WTC11 (cell line): ENCODE measurements at regions not wholly inside any gene's neighbourhood (a gene's known extent, or its start where the extent isn't known, plus 50 kb on each side); places are given as distances from the start of the nearest gene placed in this dataset.

Experiments
- ATAC-seq: fragments of 200-7000 bp; cut with Tn5 transposase; 2 replicates; pipeline ENCODE4 v1.10.0; 2021; ENCODE audit warnings: mild to moderate bottlenecking, moderate library complexity
- CTCF ChIA-PET: fragments of 300-600 bp; sonication (Branson Sonifier 250); formaldehyde crosslinking; loops from one replicate; lab custom pipeline; 2021; ENCODE audit warnings: antibody characterized with exemption; lab: Charles Lee
- POLR2A ChIA-PET: fragments of 350-600 bp; sonication (Branson Sonifier 250); formaldehyde crosslinking; loops from one replicate; lab custom pipeline; 2021; ENCODE audit warnings: antibody characterized with exemption; lab: Charles Lee
- DNase-seq: peaks from one replicate; pipeline ENCODE4 v3.0.0; 2021; ENCODE audit warnings: low spot score
- H3K27ac Mint-ChIP-seq: 2 replicates; pipeline ENCODE4 v1.8.0; 2021; ENCODE audit warnings: mixed read lengths
- H3K27me3 Mint-ChIP-seq: 2 replicates; pipeline ENCODE4 v1.8.0; 2021; ENCODE audit warnings: low read depth, mild to moderate bottlenecking, moderate library complexity, mixed read lengths
- H3K36me3 Mint-ChIP-seq: 2 replicates; pipeline ENCODE4 v1.8.0; 2021; ENCODE audit warnings: mixed read lengths
- H3K4me1 Mint-ChIP-seq: 2 replicates; pipeline ENCODE4 v1.8.0; 2022; ENCODE audit warnings: mixed read lengths
- H3K4me3 Mint-ChIP-seq: 2 replicates; pipeline ENCODE4 v1.8.0; 2021; ENCODE audit warnings: mild to moderate bottlenecking, moderate library complexity, mixed read lengths
- H3K9me3 Mint-ChIP-seq: 2 replicates; pipeline ENCODE4 v1.8.0; 2021; ENCODE audit warnings: mixed read lengths
- ATF2 ChIP-seq: sonication (generic); formaldehyde crosslinking; IDR thresholded peaks from 2 replicates; pipeline ENCODE4 v1.8.1; 2022; ENCODE audit warnings: low read depth, missing genetic modification reagents, borderline replicate concordance
- ELF4 ChIP-seq: sonication (generic); formaldehyde crosslinking; IDR thresholded peaks from 2 replicates; pipeline ENCODE4 v1.8.1; 2022; ENCODE audit warnings: low read depth, mild to moderate bottlenecking, moderate library complexity, missing genetic modification reagents
- ESRRA ChIP-seq: sonication (generic); formaldehyde crosslinking; IDR thresholded peaks from 2 replicates; pipeline ENCODE4 v1.8.1; 2022; ENCODE audit warnings: mild to moderate bottlenecking, missing genetic modification reagents, borderline replicate concordance
- IRF2 ChIP-seq: sonication (generic); formaldehyde crosslinking; IDR thresholded peaks from 2 replicates; pipeline ENCODE4 v1.8.0; 2022; ENCODE audit warnings: low read depth, missing genetic modification reagents, borderline replicate concordance
- JAZF1 ChIP-seq: fragments of 250-450 bp; sonication (Bioruptor Pico); IDR thresholded peaks from 2 replicates; pipeline ENCODE4 v1.9.0; 2021; ENCODE audit warnings: moderate library complexity, mild to moderate bottlenecking, inconsistent platforms
- MXD4 ChIP-seq: fragments of 250-450 bp; sonication (Bioruptor Pico); IDR thresholded peaks from 2 replicates; pipeline ENCODE4 v1.8.0; 2021; ENCODE audit warnings: mild to moderate bottlenecking, moderate library complexity, borderline replicate concordance
- NFE2L1 ChIP-seq: sonication (generic); formaldehyde crosslinking; IDR thresholded peaks from 2 replicates; pipeline ENCODE4 v1.8.1; 2023; ENCODE audit warnings: missing genetic modification reagents
- NR1H2 ChIP-seq: sonication (generic); formaldehyde crosslinking; IDR thresholded peaks from 2 replicates; pipeline ENCODE4 v1.9.0; 2021; ENCODE audit warnings: mild to moderate bottlenecking, moderate library complexity, missing genetic modification reagents
- NR2C2 ChIP-seq: sonication (generic); formaldehyde crosslinking; IDR thresholded peaks from 2 replicates; pipeline ENCODE4 v1.8.0; 2022; ENCODE audit warnings: mild to moderate bottlenecking, missing genetic modification reagents
- OVOL2 ChIP-seq: fragments of 250-450 bp; sonication (Bioruptor Pico); IDR thresholded peaks from 2 replicates; pipeline ENCODE4 v1.9.0; 2021; ENCODE audit warnings: mild to moderate bottlenecking, borderline replicate concordance
- PRRX2 ChIP-seq: fragments of 250-450 bp; sonication (Bioruptor Pico); IDR thresholded peaks from 2 replicates; pipeline ENCODE4 v1.8.0; 2021; ENCODE audit warnings: mild to moderate bottlenecking
- STAT6 ChIP-seq: sonication (generic); formaldehyde crosslinking; conservative IDR thresholded peaks from 2 replicates; pipeline ENCODE4 v1.8.1; 2023; ENCODE audit warnings: mild to moderate bottlenecking, low read depth, missing genetic modification reagents, moderate library complexity
- TCF7 ChIP-seq: sonication (generic); formaldehyde crosslinking; IDR thresholded peaks from 2 replicates; pipeline ENCODE4 v1.8.0; 2022; ENCODE audit warnings: mild to moderate bottlenecking, low read depth, missing genetic modification reagents, moderate library complexity
- TEAD1 ChIP-seq: sonication (generic); formaldehyde crosslinking; IDR thresholded peaks from 2 replicates; pipeline ENCODE4 v1.8.0; 2022; ENCODE audit warnings: mild to moderate bottlenecking, missing genetic modification reagents
- ZBTB21 ChIP-seq: sonication (generic); formaldehyde crosslinking; IDR thresholded peaks from 2 replicates; pipeline ENCODE4 v1.8.1; 2023; ENCODE audit warnings: mild to moderate bottlenecking, missing genetic modification reagents, borderline replicate concordance
- ZNF219 ChIP-seq: sonication (generic); formaldehyde crosslinking; IDR thresholded peaks from 2 replicates; pipeline ENCODE4 v1.8.0; 2023; ENCODE audit warnings: missing genetic modification reagents, mild to moderate bottlenecking, borderline replicate concordance
- ZNF263 ChIP-seq: sonication (generic); formaldehyde crosslinking; IDR thresholded peaks from 2 replicates; pipeline ENCODE4 v1.8.1; 2022; ENCODE audit warnings: low read depth, mild to moderate bottlenecking, moderate library complexity, missing genetic modification reagents
- ZNF396 ChIP-seq: fragments of 250-450 bp; sonication (Bioruptor Pico); IDR thresholded peaks from 2 replicates; pipeline ENCODE4 v1.8.0; 2021; ENCODE audit warnings: mild to moderate bottlenecking, moderate library complexity, borderline replicate concordance
- ZNF423 ChIP-seq: fragments of 250-450 bp; sonication (Bioruptor Pico); IDR thresholded peaks from 2 replicates; pipeline ENCODE4 v2.1.2; 2022; ENCODE audit warnings: mild to moderate bottlenecking, moderate library complexity
- TF ChIP-seq, protein P1 (sequence below): sonication (generic); formaldehyde crosslinking; IDR thresholded peaks from 2 replicates; pipeline ENCODE4 v1.8.1; 2023; ENCODE audit warnings: mild to moderate bottlenecking, moderate library complexity, missing genetic modification reagents
- TF ChIP-seq, protein P2 (sequence below): fragments of 250-450 bp; sonication (Bioruptor Pico); IDR thresholded peaks from 2 replicates; pipeline ENCODE4 v1.9.0; 2021; ENCODE audit warnings: mild to moderate bottlenecking
- TF ChIP-seq, protein P3 (sequence below): sonication (generic); formaldehyde crosslinking; IDR thresholded peaks from 2 replicates; pipeline ENCODE4 v1.8.0; 2023; ENCODE audit warnings: mild to moderate bottlenecking, missing genetic modification reagents
- TF ChIP-seq, protein P4 (sequence below): fragments of 250-450 bp; sonication (Bioruptor Pico); conservative IDR thresholded peaks from 2 replicates; pipeline ENCODE4 v1.9.0; 2021; ENCODE audit warnings: mild to moderate bottlenecking
- TF ChIP-seq, protein P5 (sequence below): sonication (generic); formaldehyde crosslinking; conservative IDR thresholded peaks from 2 replicates; pipeline ENCODE4 v1.8.1; 2022; ENCODE audit warnings: mild to moderate bottlenecking, missing genetic modification reagents

GRCh38 chr6:2546901-2547300 is 203.8 kb downstream of the MYLK4 start:
- peaks cover 7% of the 10 kb centered on the region; the same call in 1 of the 2 replicates for H3K27me3 Mint-ChIP-seq
- no peak overlapping the region for H3K27ac Mint-ChIP-seq
- DNase-seq, result no peak
- H3K9me3 Mint-ChIP-seq, result peaks cover 38% of the 10 kb centered on the region
- TF ChIP-seq TEAD1 (CRISPR knock-in tag), result no peak
- TF ChIP-seq OVOL2, result no peak
- no peak for TF ChIP-seq PRRX2 (CRISPR knock-in tag)
- no peak for TF ChIP-seq IRF2 (CRISPR knock-in tag)
- TF ChIP-seq ATF2 (CRISPR knock-in tag), result no peak
- TF ChIP-seq MXD4 (CRISPR knock-in tag), result no peak
- no peak for TF ChIP-seq ELF4 (CRISPR knock-in tag)
- TF ChIP-seq JAZF1 (CRISPR knock-in tag), result no peak
- TF ChIP-seq, protein P1, sequence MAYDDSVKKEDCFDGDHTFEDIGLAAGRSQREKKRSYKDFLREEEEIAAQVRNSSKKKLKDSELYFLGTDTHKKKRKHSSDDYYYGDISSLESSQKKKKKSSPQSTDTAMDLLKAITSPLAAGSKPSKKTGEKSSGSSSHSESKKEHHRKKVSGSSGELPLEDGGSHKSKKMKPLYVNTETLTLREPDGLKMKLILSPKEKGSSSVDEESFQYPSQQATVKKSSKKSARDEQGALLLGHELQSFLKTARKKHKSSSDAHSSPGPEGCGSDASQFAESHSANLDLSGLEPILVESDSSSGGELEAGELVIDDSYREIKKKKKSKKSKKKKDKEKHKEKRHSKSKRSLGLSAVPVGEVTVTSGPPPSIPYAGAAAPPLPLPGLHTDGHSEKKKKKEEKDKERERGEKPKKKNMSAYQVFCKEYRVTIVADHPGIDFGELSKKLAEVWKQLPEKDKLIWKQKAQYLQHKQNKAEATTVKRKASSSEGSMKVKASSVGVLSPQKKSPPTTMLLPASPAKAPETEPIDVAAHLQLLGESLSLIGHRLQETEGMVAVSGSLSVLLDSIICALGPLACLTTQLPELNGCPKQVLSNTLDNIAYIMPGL (CRISPR knock-in tag), result no peak
- TF ChIP-seq NR1H2, result no peak
- TF ChIP-seq ZNF396 (CRISPR knock-in tag), result no peak
- TF ChIP-seq, protein P2, sequence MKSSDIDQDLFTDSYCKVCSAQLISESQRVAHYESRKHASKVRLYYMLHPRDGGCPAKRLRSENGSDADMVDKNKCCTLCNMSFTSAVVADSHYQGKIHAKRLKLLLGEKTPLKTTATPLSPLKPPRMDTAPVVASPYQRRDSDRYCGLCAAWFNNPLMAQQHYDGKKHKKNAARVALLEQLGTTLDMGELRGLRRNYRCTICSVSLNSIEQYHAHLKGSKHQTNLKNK, result no peak
- TF ChIP-seq NFE2L1 (CRISPR knock-in tag), result no peak
- no peak for ATAC-seq
- H3K36me3 Mint-ChIP-seq, result peaks cover 4% of the 10 kb centered on the region
- 0 out of 2 replicates have a peak, but pooled peaks cover 3% of the 10 kb centered on the region for H3K4me1 Mint-ChIP-seq
- no peak overlapping the region for H3K4me3 Mint-ChIP-seq
- POLR2A ChIA-PET, result no interaction called here
- CTCF ChIA-PET, result no interaction called here

GRCh38 chr6:2545383-2546038 is 205.2 kb downstream of the MYLK4 start:
- peaks cover 38% of the 10 kb centered on the region for H3K9me3 Mint-ChIP-seq
- ATAC-seq, result no peak
- H3K27me3 Mint-ChIP-seq, result peaks cover 7% of the 10 kb centered on the region; the same call in 1 of the 2 replicates
- no peak overlapping the region for H3K4me3 Mint-ChIP-seq
- DNase-seq, result no peak
- CTCF ChIA-PET, result interaction anchor here (1.2 to 1.9 kb wide), 2 partner anchors 21 to 88 kb away, joined by 4 to 5 read pairs; no protein-coding TSS in a partner anchor
- H3K27ac Mint-ChIP-seq, result no peak overlapping the region
- H3K4me1 Mint-ChIP-seq, result 0 out of 2 replicates have a peak, but pooled peaks cover 3% of the 10 kb centered on the region
- H3K36me3 Mint-ChIP-seq, result peaks cover 4% of the 10 kb centered on the region
- POLR2A ChIA-PET, result no interaction called here
- TF ChIP-seq, protein P3, sequence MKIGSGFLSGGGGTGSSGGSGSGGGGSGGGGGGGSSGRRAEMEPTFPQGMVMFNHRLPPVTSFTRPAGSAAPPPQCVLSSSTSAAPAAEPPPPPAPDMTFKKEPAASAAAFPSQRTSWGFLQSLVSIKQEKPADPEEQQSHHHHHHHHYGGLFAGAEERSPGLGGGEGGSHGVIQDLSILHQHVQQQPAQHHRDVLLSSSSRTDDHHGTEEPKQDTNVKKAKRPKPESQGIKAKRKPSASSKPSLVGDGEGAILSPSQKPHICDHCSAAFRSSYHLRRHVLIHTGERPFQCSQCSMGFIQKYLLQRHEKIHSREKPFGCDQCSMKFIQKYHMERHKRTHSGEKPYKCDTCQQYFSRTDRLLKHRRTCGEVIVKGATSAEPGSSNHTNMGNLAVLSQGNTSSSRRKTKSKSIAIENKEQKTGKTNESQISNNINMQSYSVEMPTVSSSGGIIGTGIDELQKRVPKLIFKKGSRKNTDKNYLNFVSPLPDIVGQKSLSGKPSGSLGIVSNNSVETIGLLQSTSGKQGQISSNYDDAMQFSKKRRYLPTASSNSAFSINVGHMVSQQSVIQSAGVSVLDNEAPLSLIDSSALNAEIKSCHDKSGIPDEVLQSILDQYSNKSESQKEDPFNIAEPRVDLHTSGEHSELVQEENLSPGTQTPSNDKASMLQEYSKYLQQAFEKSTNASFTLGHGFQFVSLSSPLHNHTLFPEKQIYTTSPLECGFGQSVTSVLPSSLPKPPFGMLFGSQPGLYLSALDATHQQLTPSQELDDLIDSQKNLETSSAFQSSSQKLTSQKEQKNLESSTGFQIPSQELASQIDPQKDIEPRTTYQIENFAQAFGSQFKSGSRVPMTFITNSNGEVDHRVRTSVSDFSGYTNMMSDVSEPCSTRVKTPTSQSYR (CRISPR knock-in tag), result no peak
- no peak for TF ChIP-seq JAZF1 (CRISPR knock-in tag)
- TF ChIP-seq TCF7 (CRISPR knock-in tag), result no peak
- TF ChIP-seq STAT6, result no peak
- TF ChIP-seq NR2C2 (CRISPR knock-in tag), result no peak
- no peak for TF ChIP-seq ZNF263 (CRISPR knock-in tag)
- TF ChIP-seq ESRRA (CRISPR knock-in tag), result no peak
- TF ChIP-seq ZNF423, result no peak
- TF ChIP-seq, protein P4, sequence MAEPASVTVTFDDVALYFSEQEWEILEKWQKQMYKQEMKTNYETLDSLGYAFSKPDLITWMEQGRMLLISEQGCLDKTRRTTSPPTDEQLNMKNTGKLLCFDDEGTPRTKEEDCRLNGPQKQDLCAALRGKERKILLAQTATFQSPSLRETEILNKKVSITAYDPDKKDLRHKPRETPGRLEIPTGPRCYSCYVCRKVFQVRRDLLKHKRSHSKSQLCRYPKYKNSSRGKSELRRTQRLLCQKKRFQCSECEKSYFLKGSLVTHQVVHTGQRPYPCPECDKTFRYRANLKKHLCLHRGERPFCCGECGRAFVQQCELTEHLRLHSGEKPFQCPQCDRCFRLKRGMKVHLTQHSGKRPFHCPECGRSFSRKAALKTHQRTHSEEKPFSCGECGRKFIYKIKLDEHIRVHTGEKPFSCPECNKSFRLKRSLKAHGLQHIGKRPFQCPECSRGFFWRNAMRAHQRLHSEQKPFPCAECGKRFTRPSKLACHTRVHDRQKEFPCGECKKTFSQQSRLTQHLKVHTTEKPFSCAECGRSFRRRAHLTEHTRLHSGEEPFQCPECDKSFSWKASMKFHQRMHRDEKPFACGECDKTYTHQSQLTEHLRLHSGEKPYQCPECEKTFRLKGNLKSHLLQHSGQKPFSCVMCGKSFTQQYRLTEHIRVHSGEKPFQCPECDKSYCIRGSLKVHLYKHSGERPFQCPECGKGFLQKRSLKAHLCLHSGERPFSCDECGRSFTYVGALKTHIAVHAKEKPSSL (CRISPR knock-in tag), result no peak
- TF ChIP-seq ELF4 (CRISPR knock-in tag), result no peak
- TF ChIP-seq, protein P5, sequence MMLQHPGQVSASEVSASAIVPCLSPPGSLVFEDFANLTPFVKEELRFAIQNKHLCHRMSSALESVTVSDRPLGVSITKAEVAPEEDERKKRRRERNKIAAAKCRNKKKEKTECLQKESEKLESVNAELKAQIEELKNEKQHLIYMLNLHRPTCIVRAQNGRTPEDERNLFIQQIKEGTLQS (CRISPR knock-in tag), result no peak
- no peak for TF ChIP-seq ZBTB21 (CRISPR knock-in tag)
- TF ChIP-seq ZNF219 (CRISPR knock-in tag), result no peak
